Brain microvascular endothelial cell (primary cell): ENCODE measurements at regions not wholly inside any gene's neighbourhood (a gene's known extent, or its start where the extent isn't known, plus 50 kb on each side); places are given as distances from the start of the nearest gene placed in this dataset.
"Not testable (repeated sequence)": the region's sequence is repeated elsewhere in the genome, so short reads cannot be mapped to it uniquely, and the experiment has no call there.

Source experiments
- DNase-seq: peaks from one replicate; pipeline ENCODE4 v3.0.0-alpha.2; 2020
- H3K27ac ChIP-seq: fragments of 250-450 bp; sonication (Bioruptor Pico); 2 replicates; pipeline ENCODE4 v1.5.1; 2020; ENCODE audit warnings: mild to moderate bottlenecking, moderate library complexity
- H3K27me3 ChIP-seq: fragments of 250-450 bp; sonication (Bioruptor Pico); replicated peaks from 2 replicates; pipeline ENCODE4 v1.5.1; 2020; ENCODE audit warnings: mild to moderate bottlenecking
- H3K36me3 ChIP-seq: fragments of 250-450 bp; sonication (Bioruptor Pico); replicated peaks from 2 replicates; pipeline ENCODE4 v1.5.1; 2020; ENCODE audit warnings: mild to moderate bottlenecking
- H3K4me3 ChIP-seq: 2 replicates; pipeline ENCODE4 v1.5.1; 2011; ENCODE audit warnings: low read depth, mild to moderate bottlenecking, control low read depth, low read length, moderate library complexity
- in situ Hi-C: cut with HindIII; loops from 2 replicates; pipeline ENCODE4 v1.10.0; 2017; ENCODE audit warnings: low sequenced_read_pairs, low pct_ligation_motif_present
- TF ChIP-seq, protein P1 (sequence below): IDR thresholded peaks from 2 replicates; pipeline ENCODE4 v1.5.1; 2011; ENCODE audit warnings: low read depth, mild to moderate bottlenecking, moderate library complexity, low read length, control low read depth, inconsistent platforms; ENCODE audit errors: missing control alignments

DNA sequence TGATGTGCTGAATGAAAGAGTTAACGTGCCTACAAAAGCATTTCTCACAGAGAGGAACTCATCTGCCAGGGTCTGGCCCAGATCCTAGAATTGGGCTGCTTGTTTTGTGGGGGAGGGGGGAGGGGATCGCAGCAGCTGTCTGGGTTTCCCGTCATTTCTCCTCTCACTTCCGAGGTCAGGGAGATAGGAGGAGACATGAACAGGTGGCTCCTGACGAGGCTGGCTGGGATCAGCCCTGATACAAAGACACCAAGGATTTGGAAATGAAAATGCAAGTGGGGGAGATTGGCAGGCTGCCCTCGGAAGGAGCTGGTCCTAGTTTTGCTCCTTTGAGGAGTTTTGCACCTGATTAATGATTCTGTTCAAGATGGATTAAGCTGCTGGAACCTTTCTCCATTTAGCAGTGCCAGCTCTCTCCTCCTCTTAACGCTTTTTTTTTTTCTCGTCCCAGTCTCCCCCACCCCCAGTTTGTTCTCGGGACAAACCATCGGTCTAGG is 86.8 kb upstream of the KMT2C start:
- in situ Hi-C loops, result no loop called here
- DNase-seq, result no peak
- Histone ChIP-seq H3K27ac (no peak overlapping the region), H3K36me3 (no peaks in the 10 kb centered on the region), H3K27me3 (no peaks in the 10 kb centered on the region), H3K4me3 (no peak overlapping the region)
- TF ChIP-seq, protein P1, sequence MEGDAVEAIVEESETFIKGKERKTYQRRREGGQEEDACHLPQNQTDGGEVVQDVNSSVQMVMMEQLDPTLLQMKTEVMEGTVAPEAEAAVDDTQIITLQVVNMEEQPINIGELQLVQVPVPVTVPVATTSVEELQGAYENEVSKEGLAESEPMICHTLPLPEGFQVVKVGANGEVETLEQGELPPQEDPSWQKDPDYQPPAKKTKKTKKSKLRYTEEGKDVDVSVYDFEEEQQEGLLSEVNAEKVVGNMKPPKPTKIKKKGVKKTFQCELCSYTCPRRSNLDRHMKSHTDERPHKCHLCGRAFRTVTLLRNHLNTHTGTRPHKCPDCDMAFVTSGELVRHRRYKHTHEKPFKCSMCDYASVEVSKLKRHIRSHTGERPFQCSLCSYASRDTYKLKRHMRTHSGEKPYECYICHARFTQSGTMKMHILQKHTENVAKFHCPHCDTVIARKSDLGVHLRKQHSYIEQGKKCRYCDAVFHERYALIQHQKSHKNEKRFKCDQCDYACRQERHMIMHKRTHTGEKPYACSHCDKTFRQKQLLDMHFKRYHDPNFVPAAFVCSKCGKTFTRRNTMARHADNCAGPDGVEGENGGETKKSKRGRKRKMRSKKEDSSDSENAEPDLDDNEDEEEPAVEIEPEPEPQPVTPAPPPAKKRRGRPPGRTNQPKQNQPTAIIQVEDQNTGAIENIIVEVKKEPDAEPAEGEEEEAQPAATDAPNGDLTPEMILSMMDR, result no peak

DNA sequence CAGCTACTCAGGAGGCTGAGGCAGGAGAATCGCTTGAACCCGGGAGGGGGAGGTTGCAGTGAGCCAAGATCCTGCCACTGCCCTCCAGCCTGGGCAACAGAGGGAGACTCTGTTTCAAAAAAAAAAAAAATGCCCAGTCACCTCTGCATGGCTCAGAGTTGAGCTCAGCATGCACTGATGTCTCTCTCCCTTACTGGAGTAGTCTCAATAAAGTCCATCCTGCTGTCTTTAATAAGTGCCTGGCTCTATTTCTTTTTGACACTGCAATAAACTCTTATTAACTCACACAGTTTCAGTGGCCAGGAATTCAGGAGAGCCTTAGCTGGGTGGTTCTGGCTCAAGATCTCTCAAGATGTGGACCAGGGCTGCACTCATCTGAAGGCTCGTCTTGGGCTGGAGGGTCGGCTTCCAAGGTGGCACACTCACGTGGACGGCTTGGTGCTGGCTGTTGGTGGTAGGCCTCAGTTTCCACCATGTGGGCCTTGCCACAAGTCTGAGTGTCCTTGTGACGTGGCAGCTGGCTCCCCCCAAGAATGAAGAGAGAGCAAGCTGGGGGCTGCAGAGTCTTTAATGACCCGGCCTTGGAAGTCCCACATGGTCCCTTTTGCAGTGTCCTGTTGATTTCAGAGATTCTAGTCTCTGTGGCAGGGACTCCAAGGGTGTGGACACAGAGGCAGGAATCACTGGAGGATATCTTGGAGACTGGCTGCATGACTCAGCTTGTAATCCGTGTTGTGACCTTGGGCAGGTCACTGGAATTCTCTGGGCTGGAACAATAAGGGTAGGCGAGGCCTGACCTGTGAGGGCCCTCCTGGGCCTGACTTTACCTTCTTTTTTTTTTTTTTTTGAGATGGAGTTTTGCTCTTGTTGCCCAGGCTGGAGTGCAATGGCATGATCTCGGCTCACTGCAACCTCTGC is 85.9 kb upstream of the KMT2C start:
- in situ Hi-C loops, result no loop called here
- Histone ChIP-seq H3K4me3 (no peak overlapping the region), H3K36me3 (no peaks in the 10 kb centered on the region), H3K27ac (no peak overlapping the region), H3K27me3 (no peaks in the 10 kb centered on the region)
- TF ChIP-seq, protein P1, result no peak
- DNase-seq, result no peak

DNA sequence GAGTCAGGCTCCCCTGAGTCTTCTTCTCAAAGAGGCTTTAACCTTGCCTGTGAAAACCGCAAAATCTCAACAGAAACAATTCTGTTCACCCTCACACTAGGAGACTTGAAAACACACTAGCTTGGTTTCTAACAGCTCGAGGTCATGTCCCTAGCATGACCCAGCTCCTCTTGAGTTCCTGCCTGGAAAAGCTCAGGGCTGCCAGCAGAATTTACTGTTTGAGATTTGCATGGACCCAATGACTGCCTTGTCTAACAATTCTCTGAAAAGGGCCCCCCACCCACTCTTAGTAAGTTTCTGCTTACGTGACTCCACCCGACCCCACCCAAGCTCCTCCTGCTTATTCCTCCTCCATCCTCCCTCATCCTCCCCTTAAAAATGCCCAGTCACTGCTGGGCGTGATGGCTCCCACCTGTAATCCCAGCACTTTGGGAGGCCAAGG is 85.1 kb upstream of the KMT2C start:
- H3K27ac ChIP-seq, result no peak overlapping the region
- H3K36me3 ChIP-seq, result no peaks in the 10 kb centered on the region
- in situ Hi-C loops, result no loop called here
- no peak overlapping the region for H3K4me3 ChIP-seq
- TF ChIP-seq, protein P1, result no peak
- DNase-seq, result no peak
- no peaks in the 10 kb centered on the region for H3K27me3 ChIP-seq

DNA sequence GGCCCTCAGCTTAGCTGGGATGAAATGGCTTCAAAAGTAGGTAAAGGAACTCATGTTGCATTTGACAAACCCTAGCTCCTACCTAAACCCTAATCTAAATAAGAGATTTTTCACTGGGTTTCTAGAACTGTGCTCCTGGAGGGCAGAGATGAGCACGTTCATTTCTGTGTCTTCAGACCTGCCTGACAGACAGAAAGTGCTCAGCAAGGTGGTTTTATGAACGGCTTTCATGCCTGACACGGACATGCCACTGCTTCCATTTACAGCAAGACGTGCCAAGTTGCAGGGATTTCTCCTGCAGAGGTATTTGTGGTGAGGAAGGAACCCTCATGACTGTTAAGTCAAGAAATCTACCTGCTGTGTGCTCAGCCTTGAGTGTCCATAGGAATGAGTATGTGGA is 83.5 kb upstream of the KMT2C start:
- in situ Hi-C loops, result no loop called here
- no peaks in the 10 kb centered on the region for H3K36me3 ChIP-seq
- no peak overlapping the region for H3K27ac ChIP-seq
- H3K27me3 ChIP-seq, result no peaks in the 10 kb centered on the region
- H3K4me3 ChIP-seq, result no peak overlapping the region
- TF ChIP-seq, protein P1, result no peak
- DNase-seq, result no peak

DNA sequence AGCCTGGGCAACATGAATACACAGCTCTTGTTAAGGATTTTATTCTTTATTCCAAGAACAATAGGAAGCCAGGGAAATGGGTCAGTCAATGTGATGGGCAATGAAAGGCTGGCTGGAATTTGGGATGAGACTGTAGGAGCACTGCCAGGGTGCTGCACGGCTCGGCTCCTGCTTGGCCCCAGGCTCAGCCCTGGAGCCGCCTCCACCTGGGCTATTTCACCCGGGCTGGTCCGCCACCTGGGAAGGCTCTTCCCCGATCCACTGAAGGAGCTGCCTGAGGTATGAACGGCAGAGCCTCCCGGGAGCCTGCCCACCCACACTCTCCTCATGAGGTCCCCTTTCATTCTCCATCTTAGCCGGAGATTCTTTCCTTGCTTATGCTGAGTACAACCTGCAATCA is 80.4 kb upstream of the KMT2C start:
- Histone ChIP-seq H3K27me3 (no peaks in the 10 kb centered on the region), H3K4me3 (no peak overlapping the region), H3K36me3 (no peaks in the 10 kb centered on the region), H3K27ac (no peak overlapping the region)
- DNase-seq, result no peak
- TF ChIP-seq, protein P1, result no peak
- in situ Hi-C loops, result no loop called here

DNA sequence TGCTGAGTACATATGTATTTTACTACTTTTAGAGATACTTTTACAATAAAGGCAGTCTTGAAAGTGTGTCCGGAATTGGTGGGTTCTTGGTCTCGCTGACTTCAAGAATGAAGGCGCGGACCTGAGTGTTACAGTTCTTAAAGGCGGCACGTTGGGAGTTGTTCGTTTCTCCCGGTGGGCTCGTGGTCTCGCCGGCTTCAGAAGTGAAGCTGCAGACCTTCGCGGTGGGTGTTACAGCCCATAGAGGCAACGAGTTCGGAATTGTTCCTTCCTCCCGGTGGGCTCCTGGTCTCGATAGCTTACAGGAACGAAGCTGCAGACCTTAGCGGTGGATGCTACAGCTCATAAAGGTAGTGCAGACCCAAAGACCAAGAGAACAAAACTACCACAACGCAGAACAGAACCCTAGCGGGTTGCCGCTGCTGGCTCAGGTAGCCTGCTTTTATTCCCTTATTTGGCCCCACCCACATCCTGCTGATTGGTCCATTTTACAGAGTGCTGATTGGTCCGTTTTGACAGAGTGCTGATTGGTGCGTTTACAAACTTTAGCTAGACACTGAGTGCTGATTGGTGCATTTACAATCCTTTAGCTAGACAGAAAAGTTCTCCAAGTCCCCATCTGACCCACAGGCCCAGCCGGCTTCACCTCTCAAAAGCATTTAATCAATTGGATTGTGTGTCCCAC is 79.6 kb upstream of the KMT2C start:
- H3K27ac ChIP-seq, DNase-seq, H3K4me3 ChIP-seq, H3K27me3 ChIP-seq, H3K36me3 ChIP-seq, in situ Hi-C loops: not testable (repeated sequence)
